Left colon (tissue), 2 donors: ENCODE measurements at regions not wholly inside any gene's neighbourhood (a gene's known extent, or its start where the extent isn't known, plus 50 kb on each side); places are given as distances from the start of the nearest gene placed in this dataset.
"Not testable (repeated sequence)": the region's sequence is repeated elsewhere in the genome, so short reads cannot be mapped to it uniquely, and the experiment has no call there.

Source experiments
- ATAC-seq: fragments of 200-7000 bp; cut with Tn5 transposase; one replicate; pipeline ENCODE4 v1.9.1; 2020; ENCODE audit warnings: mild to moderate bottlenecking, moderate library complexity
- DNase-seq, 2 donors: peaks; one replicate each; pipeline ENCODE4 v3.0.0-alpha.2; 2020
- intact Hi-C, 2 donors: fragments of 100-400 bp; cut with DNase I in 1 of 2; cut with micrococcal nuclease in 1 of 2; formaldehyde crosslinking; loops; one replicate each; pipeline versions ENCODE4 v1.11.2 to v1.14.0; 2022; cut with DNase I, micrococcal nuclease
- donor health status: DM: no; HTN: no; CAD: no.
- donor health status: DM: yes; HTN: yes; CAD: no.

- intact Hi-C loops = no loop called here
- DNase-seq (no peak), ATAC-seq (peak; percentile 94)
These were observed 368.7 kb upstream of the ID2 start for GRCh38 chr2:8312861-8313830.

GRCh38 chr2:8314063-8314462, 367.8 kb upstream of the ID2 start:
- DNase-seq (no peak), ATAC-seq (peak; percentile 40)
- intact Hi-C loops = no loop called here

- DNase-seq (no peak), ATAC-seq (no peak)
- intact Hi-C loops = no loop called here
These were observed 366.2 kb upstream of the ID2 start for GRCh38 chr2:8315531-8316165.

GRCh38 chr2:8316356-8316755, 365.5 kb upstream of the ID2 start:
- DNase-seq = no peak

GRCh38 chr2:8317418-8317817, 364.4 kb upstream of the ID2 start:
- DNase-seq (no peak), ATAC-seq (no peak)
- intact Hi-C loops = no loop called here

More at GRCh38 chr2:8316356-8316755, 365.5 kb upstream of the ID2 start:
- no peak for ATAC-seq
- intact Hi-C loops = no loop called here

- intact Hi-C loops = no loop called here
- DNase-seq = no peak
- ATAC-seq = no peak
These were observed 362.6 kb upstream of the ID2 start for GRCh38 chr2:8319219-8319618.

- ATAC-seq (no peak), DNase-seq (no peak)
- intact Hi-C loops = no loop called here
These were observed 361.4 kb upstream of the ID2 start for GRCh38 chr2:8320311-8321066.

GRCh38 chr2:8322634-8323033, 359.2 kb upstream of the ID2 start:
- ATAC-seq = no peak
- DNase-seq = no peak
- intact Hi-C loops = no loop called here

- ATAC-seq (no peak), DNase-seq (no peak)
- intact Hi-C loops = no loop called here
These were observed 357.5 kb upstream of the ID2 start for GRCh38 chr2:8324164-8324856.

- intact Hi-C loops = no loop called here
- ATAC-seq = no peak
- no peak for DNase-seq
These were observed 357.0 kb upstream of the ID2 start for GRCh38 chr2:8324901-8325300.

- intact Hi-C loops = no loop called here
- DNase-seq (no peak), ATAC-seq (no peak)
These were observed 354.3 kb upstream of the ID2 start for GRCh38 chr2:8327371-8328100.

- no peak for DNase-seq
- ATAC-seq = no peak
- intact Hi-C loops = no loop called here
These were observed 353.6 kb upstream of the ID2 start for GRCh38 chr2:8328217-8328616.

- intact Hi-C loops = no loop called here
- ATAC-seq (no peak), DNase-seq (no peak)
These were observed 351.9 kb upstream of the ID2 start for GRCh38 chr2:8329660-8330622.

GRCh38 chr2:8331068-8331467, 350.8 kb upstream of the ID2 start:
- intact Hi-C loops = no loop called here
- DNase-seq (no peak), ATAC-seq (no peak)

GRCh38 chr2:8332646-8333045, 349.2 kb upstream of the ID2 start:
- DNase-seq (no peak), ATAC-seq (no peak)
- intact Hi-C loops = no loop called here

- ATAC-seq (no peak), DNase-seq (no peak)
These were observed 348.6 kb upstream of the ID2 start for GRCh38 chr2:8333177-8333831.

GRCh38 chr2:8333832-8334187, 348.0 kb upstream of the ID2 start:
- ATAC-seq, intact Hi-C loops, DNase-seq: not testable (repeated sequence)

More at GRCh38 chr2:8333177-8333831, 348.6 kb upstream of the ID2 start:
- intact Hi-C loops = no loop called here
